ENCODE measurements at regions not wholly inside any gene's neighbourhood (a gene's known extent, or its start where the extent isn't known, plus 50 kb on each side); places are given as distances from the start of the nearest gene placed in this dataset.

DNA sequence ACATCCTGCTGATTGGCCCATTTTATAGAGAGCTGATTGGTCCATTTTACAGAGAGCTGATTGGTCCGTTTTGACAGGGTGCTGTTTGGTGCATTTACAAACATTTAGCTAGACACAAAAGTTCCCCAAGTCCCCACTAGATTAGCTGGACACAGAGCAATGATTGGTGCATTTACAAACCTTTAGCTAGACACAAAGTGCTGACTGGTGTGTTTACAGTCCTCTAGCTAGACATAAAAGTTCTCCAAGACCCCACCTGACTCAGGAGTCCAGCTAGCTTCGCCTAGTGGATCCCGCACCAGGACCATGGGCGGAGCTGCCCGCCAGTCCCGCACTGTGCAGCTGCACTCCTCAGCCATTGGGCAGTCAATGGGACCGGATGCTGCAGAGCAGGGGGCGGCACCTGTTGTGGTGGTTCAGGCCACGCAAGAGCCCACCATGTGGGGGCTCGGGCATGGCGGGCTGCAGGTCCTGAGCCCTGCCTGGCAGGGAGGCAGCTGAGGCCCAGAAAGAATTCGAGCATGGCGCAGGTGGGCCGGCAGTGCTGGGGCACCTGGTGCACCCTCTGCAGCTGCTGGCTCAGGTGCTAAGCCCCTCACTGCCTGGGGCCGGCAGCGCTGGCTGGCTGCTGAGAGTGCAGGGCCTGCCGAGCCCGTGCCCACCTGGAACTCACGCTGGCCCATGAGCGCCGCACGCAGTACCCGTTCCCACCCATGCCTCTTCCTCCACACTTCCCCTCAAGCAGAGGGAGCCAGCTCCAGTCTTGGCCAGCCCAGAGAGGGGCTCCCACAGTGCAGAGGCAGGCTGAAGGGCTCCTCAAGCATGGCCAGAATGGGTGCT is 713.2 kb upstream of the GYPC start:
- H3K9ac ChIP-seq (ENCODE audit: low read depth in 1 of 2, low read length in 2 of 2): no peak overlapping the region
- no peak for DNase-seq (ENCODE audit: low spot score)
- peaks cover 5 to 15% (median 6%) of the 10 kb centered on the region in 4 donors for H3K9me3 ChIP-seq (ENCODE audit: control insufficient read depth in 4 of 4, low read length in 3 of 4)
- no peaks in the 10 kb centered on the region for H3K4me1 ChIP-seq (ENCODE audit: control insufficient read depth in 4 of 4, insufficient read depth in 4 of 4, low read length in 3 of 4)
- 91% methylated on average over 23 of the region's 23 CpGs for WGBS
- no peak for TF ChIP-seq FOXA2 (IDR thresholded peaks at IDR 0.05)
- TF ChIP-seq HNF4A (conservative IDR thresholded peaks at IDR 0.05): no peak
- H3K27me3 ChIP-seq (ENCODE audit: control insufficient read depth in 4 of 4, insufficient read depth in 4 of 4, low read length in 3 of 4): no peaks in the 10 kb centered on the region
- H3K36me3 ChIP-seq (ENCODE audit: control insufficient read depth in 4 of 4, insufficient read depth in 3 of 4, low read depth in 1 of 4, low read length in 3 of 4): no peaks in the 10 kb centered on the region
- no peak overlapping the region for H3K27ac ChIP-seq (ENCODE audit: low read depth in 1 of 2, low read length in 2 of 2)
- H3K4me3 ChIP-seq (ENCODE audit: low read depth in 1 of 3, low read length in 3 of 3): peak overlapping the region in 1 of 3 donors; percentile 32

DNA sequence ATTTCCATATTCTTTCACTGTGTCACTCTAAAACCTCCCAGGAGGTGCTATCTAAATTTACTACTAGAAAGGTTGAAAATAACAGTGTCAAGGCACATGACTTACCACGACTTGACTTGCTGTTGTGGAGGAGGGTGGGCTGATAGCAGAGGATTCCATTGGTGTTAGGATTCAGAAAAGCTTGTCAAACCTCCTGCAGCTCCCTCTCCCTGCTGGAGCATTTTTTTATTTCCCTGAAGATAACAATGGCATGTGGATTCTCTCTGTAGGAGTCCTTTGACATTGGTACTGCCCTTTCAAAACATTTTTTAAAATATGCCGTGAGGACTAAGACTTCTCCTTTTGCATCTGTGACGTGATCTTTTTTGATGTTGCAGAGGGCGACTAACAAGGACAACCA is 696.9 kb upstream of the GYPC start:
- Histone ChIP-seq H3K9ac (ENCODE audit: low read depth in 1 of 2, low read length in 2 of 2) (no peak overlapping the region), H3K27me3 (ENCODE audit: control insufficient read depth in 4 of 4, insufficient read depth in 4 of 4, low read length in 3 of 4) (no peaks in the 10 kb centered on the region), H3K4me3 (ENCODE audit: low read depth in 1 of 3, low read length in 3 of 3) (no peak overlapping the region), H3K27ac (ENCODE audit: low read depth in 1 of 2, low read length in 2 of 2) (no peak overlapping the region), H3K36me3 (ENCODE audit: control insufficient read depth in 4 of 4, insufficient read depth in 3 of 4, low read depth in 1 of 4, low read length in 3 of 4) (no peaks in the 10 kb centered on the region), H3K4me1 (ENCODE audit: control insufficient read depth in 4 of 4, insufficient read depth in 4 of 4, low read length in 3 of 4) (no peaks in the 10 kb centered on the region), H3K9me3 (ENCODE audit: control insufficient read depth in 4 of 4, low read length in 3 of 4) (peaks cover 0 to 3% (median 0%) of the 10 kb centered on the region in 4 donors)
- WGBS: 42% methylated on average over 4 of the region's 4 CpGs
- DNase-seq (ENCODE audit: low spot score): no peak
- TF ChIP-seq EGR1 (IDR thresholded peaks at IDR 0.05; ENCODE audit: low read depth in 2 of 2) (no peak), RAD21 (IDR thresholded peaks at IDR 0.05) (no peak), CTCF (IDR thresholded peaks at IDR 0.05; ENCODE audit: low read depth, low read length, missing input control) (no peak), NR2F2 (IDR thresholded peaks at IDR 0.05) (no peak), RXRA (IDR thresholded peaks at IDR 0.05) (no peak)
- TF ChIP-seq, protein P1, sequence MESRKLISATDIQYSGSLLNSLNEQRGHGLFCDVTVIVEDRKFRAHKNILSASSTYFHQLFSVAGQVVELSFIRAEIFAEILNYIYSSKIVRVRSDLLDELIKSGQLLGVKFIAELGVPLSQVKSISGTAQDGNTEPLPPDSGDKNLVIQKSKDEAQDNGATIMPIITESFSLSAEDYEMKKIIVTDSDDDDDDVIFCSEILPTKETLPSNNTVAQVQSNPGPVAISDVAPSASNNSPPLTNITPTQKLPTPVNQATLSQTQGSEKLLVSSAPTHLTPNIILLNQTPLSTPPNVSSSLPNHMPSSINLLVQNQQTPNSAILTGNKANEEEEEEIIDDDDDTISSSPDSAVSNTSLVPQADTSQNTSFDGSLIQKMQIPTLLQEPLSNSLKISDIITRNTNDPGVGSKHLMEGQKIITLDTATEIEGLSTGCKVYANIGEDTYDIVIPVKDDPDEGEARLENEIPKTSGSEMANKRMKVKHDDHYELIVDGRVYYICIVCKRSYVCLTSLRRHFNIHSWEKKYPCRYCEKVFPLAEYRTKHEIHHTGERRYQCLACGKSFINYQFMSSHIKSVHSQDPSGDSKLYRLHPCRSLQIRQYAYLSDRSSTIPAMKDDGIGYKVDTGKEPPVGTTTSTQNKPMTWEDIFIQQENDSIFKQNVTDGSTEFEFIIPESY (IDR thresholded peaks at IDR 0.05): no peak
- TF ChIP-seq, protein P2, sequence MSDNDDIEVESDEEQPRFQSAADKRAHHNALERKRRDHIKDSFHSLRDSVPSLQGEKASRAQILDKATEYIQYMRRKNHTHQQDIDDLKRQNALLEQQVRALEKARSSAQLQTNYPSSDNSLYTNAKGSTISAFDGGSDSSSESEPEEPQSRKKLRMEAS (IDR thresholded peaks at IDR 0.05): no peak

- no peaks in the 10 kb centered on the region for H3K4me1 ChIP-seq (ENCODE audit: control insufficient read depth in 4 of 4, insufficient read depth in 4 of 4, low read length in 3 of 4)
- no peak overlapping the region for H3K4me3 ChIP-seq (ENCODE audit: low read depth in 1 of 3, low read length in 3 of 3)
- 47% methylated on average over 1 of the region's 1 CpG for WGBS
- H3K36me3 ChIP-seq (ENCODE audit: control insufficient read depth in 4 of 4, insufficient read depth in 3 of 4, low read depth in 1 of 4, low read length in 3 of 4): no peaks in the 10 kb centered on the region
- no peaks in the 10 kb centered on the region for H3K9me3 ChIP-seq (ENCODE audit: control insufficient read depth in 4 of 4, low read length in 3 of 4)
- no peak for DNase-seq (ENCODE audit: low spot score)
- no peak overlapping the region for H3K27ac ChIP-seq (ENCODE audit: low read depth in 1 of 2, low read length in 2 of 2)
- no peaks in the 10 kb centered on the region for H3K27me3 ChIP-seq (ENCODE audit: control insufficient read depth in 4 of 4, insufficient read depth in 4 of 4, low read length in 3 of 4)
- no peak overlapping the region for H3K9ac ChIP-seq (ENCODE audit: low read depth in 1 of 2, low read length in 2 of 2)
- TF ChIP-seq NR2F2 (IDR thresholded peaks at IDR 0.05): no peak
- no peak for TF ChIP-seq RAD21 (IDR thresholded peaks at IDR 0.05)
- TF ChIP-seq, protein P2 (IDR thresholded peaks at IDR 0.05): no peak
- no peak for TF ChIP-seq HNF4G (IDR thresholded peaks at IDR 0.05)
- TF ChIP-seq, protein P1 (IDR thresholded peaks at IDR 0.05): no peak
- TF ChIP-seq SP1 (IDR thresholded peaks at IDR 0.05): no peak
- no peak for TF ChIP-seq CTCF (IDR thresholded peaks at IDR 0.05; ENCODE audit: low read depth, low read length, missing input control)
- TF ChIP-seq ATF3 (IDR thresholded peaks at IDR 0.05): no peak
- TF ChIP-seq JUND (IDR thresholded peaks at IDR 0.05): no peak
- no peak for TF ChIP-seq FOXA2 (IDR thresholded peaks at IDR 0.05)
These were observed 694.2 kb upstream of the GYPC start for GRCh38 chr2:125961739-125962138.
